Liver (tissue), 8 donors: ENCODE measurements at regions not wholly inside any gene's neighbourhood (a gene's known extent, or its start where the extent isn't known, plus 50 kb on each side); places are given as distances from the start of the nearest gene placed in this dataset.

Experiments used
- DNase-seq: peaks from one replicate; pipeline ENCODE4 v3.0.0-alpha.2; 2017; ENCODE audit warnings: low spot score
- H3K27ac ChIP-seq, 2 donors: one replicate each; pipeline ENCODE4 v1.7.0; 2013; ENCODE audit warnings: inconsistent platforms in 2 of 2, low read length in 2 of 2, control low read depth in 1 of 2, low read depth in 1 of 2, mild to moderate bottlenecking in 1 of 2
- H3K27me3 ChIP-seq, 4 donors: one replicate each; pipeline versions ENCODE4 v1.6.1 to v1.7.0; 2013; ENCODE audit warnings: low read length in 3 of 4, inconsistent platforms in 1 of 4, mild to moderate bottlenecking in 1 of 4, moderate library complexity in 1 of 4; ENCODE audit not compliant: control insufficient read depth in 4 of 4, insufficient read depth in 4 of 4
- H3K36me3 ChIP-seq, 4 donors: one replicate each; pipeline versions ENCODE4 v1.6.1 to v1.7.0; 2013; ENCODE audit warnings: low read length in 3 of 4, mild to moderate bottlenecking in 3 of 4, low read depth in 1 of 4, moderate library complexity in 1 of 4; ENCODE audit not compliant: control insufficient read depth in 4 of 4, insufficient read depth in 3 of 4
- H3K4me1 ChIP-seq, 4 donors: one replicate each; pipeline versions ENCODE4 v1.6.1 to v1.7.0; 2013; ENCODE audit warnings: low read length in 3 of 4, mild to moderate bottlenecking in 3 of 4, moderate library complexity in 1 of 4; ENCODE audit not compliant: control insufficient read depth in 4 of 4, insufficient read depth in 4 of 4
- H3K4me3 ChIP-seq, 3 donors: one replicate each; pipeline versions ENCODE4 v1.6.1 to v1.7.0; 2013; ENCODE audit warnings: low read length in 3 of 3, control low read depth in 1 of 3, low read depth in 1 of 3, mild to moderate bottlenecking in 1 of 3
- H3K9ac ChIP-seq, 2 donors: one replicate each; pipeline ENCODE4 v1.7.0; 2013; ENCODE audit warnings: low read length in 2 of 2, mild to moderate bottlenecking in 2 of 2, moderate library complexity in 2 of 2, control low read depth in 1 of 2, low read depth in 1 of 2
- H3K9me3 ChIP-seq, 4 donors: one replicate each; pipeline versions ENCODE4 v1.6.1 to v1.7.0; 2013; ENCODE audit warnings: low read length in 3 of 4; ENCODE audit not compliant: control insufficient read depth in 4 of 4
- EGR1 ChIP-seq, 2 donors: IDR thresholded peaks; 2 replicates each; pipeline ENCODE4 v1.6.1; 2016 to 2018; ENCODE audit warnings: antibody characterized with exemption in 2 of 2, low read depth in 2 of 2
- FOXA1 ChIP-seq: IDR thresholded peaks from 2 replicates; pipeline ENCODE4 v1.6.1; 2016; ENCODE audit warnings: antibody characterized with exemption
- FOXA2 ChIP-seq: IDR thresholded peaks from 2 replicates; pipeline ENCODE4 v1.6.1; 2016; ENCODE audit warnings: antibody characterized with exemption
- HNF4A ChIP-seq, 2 donors: conservative IDR thresholded peaks; 2 replicates each; pipeline ENCODE4 v1.6.1; 2016; ENCODE audit warnings: antibody characterized with exemption in 2 of 2, mild to moderate bottlenecking in 2 of 2
- JUND ChIP-seq, 2 donors: IDR thresholded peaks; 2 replicates each; pipeline ENCODE4 v1.6.1; 2016; ENCODE audit warnings: antibody characterized with exemption in 2 of 2
- RAD21 ChIP-seq, 2 donors: IDR thresholded peaks; 2 replicates each; pipeline ENCODE4 v1.6.1; 2016; ENCODE audit warnings: antibody characterized with exemption in 2 of 2, mild to moderate bottlenecking in 2 of 2
- TAF1 ChIP-seq: conservative IDR thresholded peaks from 2 replicates; pipeline ENCODE4 v1.6.1; 2016; ENCODE audit warnings: antibody characterized with exemption, mild to moderate bottlenecking
- YY1 ChIP-seq: IDR thresholded peaks from 2 replicates; pipeline ENCODE4 v1.6.1; 2016; ENCODE audit warnings: antibody characterized with exemption, mild to moderate bottlenecking
- WGBS: extraction: QIAGEN DNeasy Blood & Tissue Kit; methylation state at CpG from one replicate; pipeline ENCODE4 v1.1.7; 2013; 5-methylcytosine and 5-hydroxymethylcytosine counted together
- TF ChIP-seq, protein P1 (sequence below): fragments of 150-350 bp; IDR thresholded peaks from 2 replicates; pipeline ENCODE4 v1.5.1; 2017; ENCODE audit warnings: improper control_type of control experiment, low read depth, low read length; ENCODE audit not compliant: missing input control
- TF ChIP-seq, protein P2 (sequence below): IDR thresholded peaks from 2 replicates; pipeline ENCODE4 v1.6.1; 2016; ENCODE audit warnings: antibody characterized with exemption
- TF ChIP-seq, protein P3 (sequence below): IDR thresholded peaks from 2 replicates; pipeline ENCODE4 v1.6.1; 2016; ENCODE audit warnings: antibody characterized with exemption, mild to moderate bottlenecking
- TF ChIP-seq, protein P4 (sequence below): IDR thresholded peaks from 2 replicates; pipeline ENCODE4 v1.6.1; 2016; ENCODE audit warnings: antibody characterized with exemption
- TF ChIP-seq, protein P5 (sequence below): IDR thresholded peaks from 2 replicates; pipeline ENCODE4 v1.6.1; 2016; ENCODE audit warnings: antibody characterized with exemption
- donor health status: healthy.
- donor health status: healthy.
- donor health status: healthy.
- donor health status: healthy.
- donor health status: healthy.

DNA sequence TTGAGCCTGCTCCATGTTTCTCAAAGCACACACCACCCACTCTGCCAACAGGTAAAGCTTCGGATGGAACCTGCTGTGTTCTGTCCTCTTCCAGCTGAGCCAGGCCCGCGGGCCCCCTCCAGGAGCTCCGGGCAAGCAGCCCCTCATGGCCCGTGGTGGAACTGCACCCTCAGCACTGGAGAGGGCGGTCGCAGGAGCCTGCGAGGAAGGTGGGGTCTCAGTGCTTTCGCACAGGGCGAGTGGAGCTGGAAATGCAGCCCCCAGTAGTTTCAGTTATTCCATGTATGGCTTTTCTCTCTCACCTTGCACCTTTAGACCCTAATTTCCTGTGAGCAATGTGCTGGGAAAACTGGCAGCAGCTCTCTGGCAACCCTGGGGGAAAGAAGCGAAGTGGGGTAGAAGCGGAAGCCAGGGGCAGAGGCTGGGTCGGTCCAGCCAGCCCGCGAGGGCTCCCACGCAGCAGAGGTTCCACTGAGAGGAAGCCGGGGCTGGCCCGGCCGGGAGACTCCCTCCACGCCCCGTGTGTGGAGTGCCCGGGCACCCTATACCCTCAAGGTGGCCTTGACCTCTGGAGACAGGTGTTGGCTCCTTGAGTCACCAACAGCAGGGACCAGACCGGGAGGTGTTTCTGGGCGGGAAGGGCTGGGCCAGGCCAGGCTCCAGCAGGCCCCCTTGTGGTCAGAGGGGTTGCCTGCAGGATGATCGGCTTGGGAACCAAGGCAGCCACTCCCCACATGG, 119.9 kb upstream of the TMEM45B start:
- Histone ChIP-seq H3K9me3 (no peaks in the 10 kb centered on the region), H3K9ac (no peak overlapping the region)
- WGBS, result 6% methylated on average over 25 of the region's 25 CpGs

DNA sequence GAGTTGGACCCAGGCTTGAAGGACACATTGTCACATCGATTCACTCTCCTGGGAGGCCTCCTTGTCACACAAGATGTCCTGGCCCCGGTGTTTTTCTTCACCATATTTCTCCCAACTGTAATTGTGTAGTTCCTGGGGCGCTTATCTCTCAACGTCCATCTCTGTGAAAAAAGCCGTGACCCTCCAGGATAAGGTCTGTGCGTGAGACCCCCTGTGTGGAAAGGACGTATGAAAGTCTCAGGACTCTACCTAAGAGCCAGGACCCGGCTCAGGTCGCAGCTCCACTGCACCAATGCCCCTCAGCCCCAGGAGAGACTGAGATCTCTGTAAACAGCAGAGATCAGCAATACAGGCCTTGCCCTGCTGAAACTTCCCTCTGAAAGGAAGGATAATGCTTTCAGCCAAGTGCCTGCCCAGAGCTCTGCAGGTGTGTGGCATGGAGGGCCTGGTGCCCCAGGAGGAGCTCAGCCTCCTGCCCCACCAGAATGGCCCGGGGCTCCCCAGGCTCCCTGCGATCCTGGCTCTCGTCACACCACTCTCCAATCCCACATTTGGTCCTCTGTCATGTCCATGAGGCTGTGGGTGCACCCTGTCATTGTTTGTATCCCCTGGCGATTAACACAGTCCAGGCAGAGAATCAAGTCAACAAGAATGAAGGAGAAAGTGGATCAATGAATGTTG, 119.2 kb upstream of the TMEM45B start:
- Histone ChIP-seq H3K27me3 (peaks cover 0 to 1% (median 0%) of the 10 kb centered on the region in 4 donors), H3K36me3 (no peaks in the 10 kb centered on the region), H3K4me1 (peaks cover 0 to 10% (median 3%) of the 10 kb centered on the region in 4 donors), H3K27ac (no peak overlapping the region), H3K9ac (no peak overlapping the region), H3K9me3 (no peaks in the 10 kb centered on the region), H3K4me3 (no peak overlapping the region)
- WGBS, result 60% methylated on average over 13 of the region's 13 CpGs
- DNase-seq, result no peak
- TF ChIP-seq YY1, result no peak
- no peak for TF ChIP-seq HNF4A (conservative IDR thresholded peaks at IDR 0.05)
- no peak for TF ChIP-seq JUND (IDR thresholded peaks at IDR 0.05)
- no peak for TF ChIP-seq FOXA2
- TF ChIP-seq, protein P1, sequence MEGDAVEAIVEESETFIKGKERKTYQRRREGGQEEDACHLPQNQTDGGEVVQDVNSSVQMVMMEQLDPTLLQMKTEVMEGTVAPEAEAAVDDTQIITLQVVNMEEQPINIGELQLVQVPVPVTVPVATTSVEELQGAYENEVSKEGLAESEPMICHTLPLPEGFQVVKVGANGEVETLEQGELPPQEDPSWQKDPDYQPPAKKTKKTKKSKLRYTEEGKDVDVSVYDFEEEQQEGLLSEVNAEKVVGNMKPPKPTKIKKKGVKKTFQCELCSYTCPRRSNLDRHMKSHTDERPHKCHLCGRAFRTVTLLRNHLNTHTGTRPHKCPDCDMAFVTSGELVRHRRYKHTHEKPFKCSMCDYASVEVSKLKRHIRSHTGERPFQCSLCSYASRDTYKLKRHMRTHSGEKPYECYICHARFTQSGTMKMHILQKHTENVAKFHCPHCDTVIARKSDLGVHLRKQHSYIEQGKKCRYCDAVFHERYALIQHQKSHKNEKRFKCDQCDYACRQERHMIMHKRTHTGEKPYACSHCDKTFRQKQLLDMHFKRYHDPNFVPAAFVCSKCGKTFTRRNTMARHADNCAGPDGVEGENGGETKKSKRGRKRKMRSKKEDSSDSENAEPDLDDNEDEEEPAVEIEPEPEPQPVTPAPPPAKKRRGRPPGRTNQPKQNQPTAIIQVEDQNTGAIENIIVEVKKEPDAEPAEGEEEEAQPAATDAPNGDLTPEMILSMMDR, result no peak
- TF ChIP-seq, protein P2, sequence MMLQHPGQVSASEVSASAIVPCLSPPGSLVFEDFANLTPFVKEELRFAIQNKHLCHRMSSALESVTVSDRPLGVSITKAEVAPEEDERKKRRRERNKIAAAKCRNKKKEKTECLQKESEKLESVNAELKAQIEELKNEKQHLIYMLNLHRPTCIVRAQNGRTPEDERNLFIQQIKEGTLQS, result no peak
- TF ChIP-seq RAD21 (IDR thresholded peaks at IDR 0.05), result no peak
- TF ChIP-seq, protein P3, sequence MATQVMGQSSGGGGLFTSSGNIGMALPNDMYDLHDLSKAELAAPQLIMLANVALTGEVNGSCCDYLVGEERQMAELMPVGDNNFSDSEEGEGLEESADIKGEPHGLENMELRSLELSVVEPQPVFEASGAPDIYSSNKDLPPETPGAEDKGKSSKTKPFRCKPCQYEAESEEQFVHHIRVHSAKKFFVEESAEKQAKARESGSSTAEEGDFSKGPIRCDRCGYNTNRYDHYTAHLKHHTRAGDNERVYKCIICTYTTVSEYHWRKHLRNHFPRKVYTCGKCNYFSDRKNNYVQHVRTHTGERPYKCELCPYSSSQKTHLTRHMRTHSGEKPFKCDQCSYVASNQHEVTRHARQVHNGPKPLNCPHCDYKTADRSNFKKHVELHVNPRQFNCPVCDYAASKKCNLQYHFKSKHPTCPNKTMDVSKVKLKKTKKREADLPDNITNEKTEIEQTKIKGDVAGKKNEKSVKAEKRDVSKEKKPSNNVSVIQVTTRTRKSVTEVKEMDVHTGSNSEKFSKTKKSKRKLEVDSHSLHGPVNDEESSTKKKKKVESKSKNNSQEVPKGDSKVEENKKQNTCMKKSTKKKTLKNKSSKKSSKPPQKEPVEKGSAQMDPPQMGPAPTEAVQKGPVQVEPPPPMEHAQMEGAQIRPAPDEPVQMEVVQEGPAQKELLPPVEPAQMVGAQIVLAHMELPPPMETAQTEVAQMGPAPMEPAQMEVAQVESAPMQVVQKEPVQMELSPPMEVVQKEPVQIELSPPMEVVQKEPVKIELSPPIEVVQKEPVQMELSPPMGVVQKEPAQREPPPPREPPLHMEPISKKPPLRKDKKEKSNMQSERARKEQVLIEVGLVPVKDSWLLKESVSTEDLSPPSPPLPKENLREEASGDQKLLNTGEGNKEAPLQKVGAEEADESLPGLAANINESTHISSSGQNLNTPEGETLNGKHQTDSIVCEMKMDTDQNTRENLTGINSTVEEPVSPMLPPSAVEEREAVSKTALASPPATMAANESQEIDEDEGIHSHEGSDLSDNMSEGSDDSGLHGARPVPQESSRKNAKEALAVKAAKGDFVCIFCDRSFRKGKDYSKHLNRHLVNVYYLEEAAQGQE, result no peak
- TF ChIP-seq, protein P4, sequence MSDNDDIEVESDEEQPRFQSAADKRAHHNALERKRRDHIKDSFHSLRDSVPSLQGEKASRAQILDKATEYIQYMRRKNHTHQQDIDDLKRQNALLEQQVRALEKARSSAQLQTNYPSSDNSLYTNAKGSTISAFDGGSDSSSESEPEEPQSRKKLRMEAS, result no peak
- no peak for TF ChIP-seq TAF1

More for the DNA sequence above, 119.9 kb upstream of the TMEM45B start:
- Histone ChIP-seq H3K36me3 (no peaks in the 10 kb centered on the region), H3K4me3 (peak overlapping the region in 1 of 3 donors; percentile 36), H3K27me3 (peaks cover 0 to 3% (median 0%) of the 10 kb centered on the region in 4 donors), H3K27ac (no peak overlapping the region), H3K4me1 (peaks cover 0 to 10% (median 3%) of the 10 kb centered on the region in 4 donors)
- TF ChIP-seq RAD21 (IDR thresholded peaks at IDR 0.05), result peak; percentile 64 to 80
- TF ChIP-seq, protein P1, result peak; percentile 62
- TF ChIP-seq, protein P2, result no peak
- no peak for TF ChIP-seq FOXA1
- TF ChIP-seq, protein P5, sequence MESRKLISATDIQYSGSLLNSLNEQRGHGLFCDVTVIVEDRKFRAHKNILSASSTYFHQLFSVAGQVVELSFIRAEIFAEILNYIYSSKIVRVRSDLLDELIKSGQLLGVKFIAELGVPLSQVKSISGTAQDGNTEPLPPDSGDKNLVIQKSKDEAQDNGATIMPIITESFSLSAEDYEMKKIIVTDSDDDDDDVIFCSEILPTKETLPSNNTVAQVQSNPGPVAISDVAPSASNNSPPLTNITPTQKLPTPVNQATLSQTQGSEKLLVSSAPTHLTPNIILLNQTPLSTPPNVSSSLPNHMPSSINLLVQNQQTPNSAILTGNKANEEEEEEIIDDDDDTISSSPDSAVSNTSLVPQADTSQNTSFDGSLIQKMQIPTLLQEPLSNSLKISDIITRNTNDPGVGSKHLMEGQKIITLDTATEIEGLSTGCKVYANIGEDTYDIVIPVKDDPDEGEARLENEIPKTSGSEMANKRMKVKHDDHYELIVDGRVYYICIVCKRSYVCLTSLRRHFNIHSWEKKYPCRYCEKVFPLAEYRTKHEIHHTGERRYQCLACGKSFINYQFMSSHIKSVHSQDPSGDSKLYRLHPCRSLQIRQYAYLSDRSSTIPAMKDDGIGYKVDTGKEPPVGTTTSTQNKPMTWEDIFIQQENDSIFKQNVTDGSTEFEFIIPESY, result no peak
- TF ChIP-seq, protein P4, result no peak
- TF ChIP-seq TAF1, result no peak
- no peak for TF ChIP-seq FOXA2
- no peak for TF ChIP-seq YY1
- no peak for TF ChIP-seq EGR1 (IDR thresholded peaks at IDR 0.05; ENCODE audit: low read depth in 2 of 2)
- peak; percentile 65 for DNase-seq
